GM19463 (cell line): ENCODE measurements at regions not wholly inside any gene's neighbourhood (a gene's known extent, or its start where the extent isn't known, plus 50 kb on each side); places are given as distances from the start of the nearest gene placed in this dataset.
"Not testable (repeated sequence)": the region's sequence is repeated elsewhere in the genome, so short reads cannot be mapped to it uniquely, and the experiment has no call there.

Source experiments
- ATAC-seq: cut with Tn5 transposase; IDR thresholded peaks from one replicate; pipeline ENCODE4 v1.9.1; 2021; ENCODE audit warnings: mild to moderate bottlenecking, moderate library complexity; ENCODE audit not compliant: unreplicated experiment

DNA sequence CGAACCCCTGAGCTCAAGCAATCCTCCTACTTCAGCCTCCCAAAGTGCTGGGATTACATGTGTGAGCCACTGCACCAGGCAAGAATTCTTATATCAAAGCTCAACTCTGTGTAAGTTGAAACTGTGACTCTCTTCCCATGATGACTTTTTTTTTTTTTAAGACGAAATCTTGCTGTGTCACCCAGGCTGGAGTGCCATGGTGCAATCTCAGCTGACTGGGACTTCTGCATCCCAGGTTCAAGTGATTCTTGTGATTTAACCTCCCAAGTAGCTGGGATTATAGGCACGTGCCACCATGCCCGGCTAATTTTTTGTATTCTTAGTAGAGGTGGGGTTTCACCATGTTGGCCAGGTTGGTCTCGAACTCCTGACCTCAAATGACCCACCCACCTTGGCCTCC, 51.6 kb upstream of the WAC start:
- not testable (repeated sequence) for ATAC-seq

DNA sequence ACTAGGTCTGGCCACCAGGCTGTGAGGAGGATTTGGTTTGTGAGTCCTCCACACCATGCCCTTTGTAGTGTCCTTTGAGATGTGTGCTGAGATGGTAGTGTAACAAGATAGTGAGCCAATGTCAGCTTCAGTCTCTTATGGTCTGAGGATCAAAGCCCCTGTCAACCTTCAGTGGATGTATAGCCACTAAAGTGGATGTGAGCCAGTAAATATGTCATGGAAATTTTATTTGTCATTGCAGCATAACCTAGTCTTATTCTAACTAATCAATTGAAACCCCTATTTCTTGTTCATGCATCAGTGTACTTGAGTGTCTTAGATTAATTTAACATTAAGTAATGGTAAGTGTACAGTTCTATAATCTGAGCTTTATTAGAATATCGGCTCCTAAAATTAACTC, 51.0 kb upstream of the WAC start:
- no peak for ATAC-seq
